Urothelium cell line (cell line): ENCODE measurements at regions not wholly inside any gene's neighbourhood (a gene's known extent, or its start where the extent isn't known, plus 50 kb on each side); places are given as distances from the start of the nearest gene placed in this dataset.
A peak's percentile ranks its signal among the peaks of the same experiment; 100 is the strongest.
"Not testable (repeated sequence)": the region's sequence is repeated elsewhere in the genome, so short reads cannot be mapped to it uniquely, and the experiment has no call there.

ENCODE experiments used
- DNase-seq: peaks from one replicate; pipeline ENCODE4 v3.0.0; 2011; ENCODE audit warnings: low spot score, mixed read lengths
- FAIRE-seq: peaks from 2 replicates; lab custom pipeline; 2011; peaks lifted over from hg19 to GRCh38; lab: Jason Lieb, UNC

- peak; percentile 65 for FAIRE-seq
- no peak for DNase-seq
Observed at GRCh38 chr18:75777630-75778029, 350.1 kb upstream of the SMIM21 start.

GRCh38 chr18:75775121-75775520 is 347.6 kb upstream of the SMIM21 start:
- DNase-seq (no peak), FAIRE-seq (no peak)

- FAIRE-seq (no peak), DNase-seq (no peak)
Observed at GRCh38 chr18:75773618-75774017, 346.1 kb upstream of the SMIM21 start.

- DNase-seq: no peak
- no peak for FAIRE-seq
Observed at GRCh38 chr18:75762758-75763157, 335.3 kb upstream of the SMIM21 start.

- DNase-seq (no peak), FAIRE-seq (no peak)
Observed at GRCh38 chr18:75760208-75760607, 332.7 kb upstream of the SMIM21 start.

- FAIRE-seq: no peak
- DNase-seq: peak; percentile 7
Observed at GRCh38 chr18:75757951-75758350, 330.4 kb upstream of the SMIM21 start.

GRCh38 chr18:75754433-75754832 is 326.9 kb upstream of the SMIM21 start:
- DNase-seq: no peak
- FAIRE-seq: no peak

- FAIRE-seq: no peak
- DNase-seq: no peak
Observed at GRCh38 chr18:75753753-75754152, 326.2 kb upstream of the SMIM21 start.

GRCh38 chr18:75752740-75753263 is 325.3 kb upstream of the SMIM21 start:
- FAIRE-seq (no peak), DNase-seq (no peak)

- FAIRE-seq (no peak), DNase-seq (no peak)
Observed at GRCh38 chr18:75745147-75745546, 317.6 kb upstream of the SMIM21 start.

GRCh38 chr18:75742516-75742915 is 315.0 kb upstream of the SMIM21 start:
- FAIRE-seq (no peak), DNase-seq (no peak)

GRCh38 chr18:75739682-75740081 is 312.2 kb upstream of the SMIM21 start:
- no peak for DNase-seq

GRCh38 chr18:75735291-75735690 is 307.8 kb upstream of the SMIM21 start:
- FAIRE-seq: no peak
- DNase-seq: no peak

More at GRCh38 chr18:75739682-75740081, 312.2 kb upstream of the SMIM21 start:
- FAIRE-seq: no peak

- no peak for DNase-seq
- FAIRE-seq: no peak
Observed at GRCh38 chr18:75730249-75730648, 302.7 kb upstream of the SMIM21 start.

GRCh38 chr18:75728621-75729020 is 301.1 kb upstream of the SMIM21 start:
- FAIRE-seq: no peak
- no peak for DNase-seq

- FAIRE-seq (no peak), DNase-seq (peak; percentile 26)
Observed at GRCh38 chr18:75727456-75727855, 300.0 kb upstream of the SMIM21 start.

- FAIRE-seq (no peak), DNase-seq (no peak)
Observed at GRCh38 chr18:75723521-75724340, 296.2 kb upstream of the SMIM21 start.

GRCh38 chr18:75714766-75715165 is 287.3 kb upstream of the SMIM21 start:
- FAIRE-seq: no peak
- no peak for DNase-seq

GRCh38 chr18:75712124-75712867 is 284.8 kb upstream of the SMIM21 start:
- FAIRE-seq, DNase-seq: not testable (repeated sequence)

GRCh38 chr18:75700561-75700960 is 273.1 kb upstream of the SMIM21 start:
- DNase-seq (no peak), FAIRE-seq (no peak)

- DNase-seq: no peak
Observed at GRCh38 chr18:75698861-75699260, 271.4 kb upstream of the SMIM21 start.

GRCh38 chr18:75697493-75697892 is 270.0 kb upstream of the SMIM21 start:
- DNase-seq (no peak), FAIRE-seq (no peak)

More at GRCh38 chr18:75698861-75699260, 271.4 kb upstream of the SMIM21 start:
- no peak for FAIRE-seq
